ENCODE measurements at regions not wholly inside any gene's neighbourhood (a gene's known extent, or its start where the extent isn't known, plus 50 kb on each side); places are given as distances from the start of the nearest gene placed in this dataset.

- no peak for DNase-seq (ENCODE audit: low spot score)
- no peaks in the 10 kb centered on the region for H3K36me3 ChIP-seq (ENCODE audit: insufficient read depth)
- peaks cover 5% of the 10 kb centered on the region for H3K27me3 Mint-ChIP-seq (ENCODE audit: insufficient read depth, low read depth, poor library complexity)
- peak overlapping the region; percentile 72 for H2AFZ ChIP-seq
- no peak overlapping the region for H3K27ac Mint-ChIP-seq
- H3K36me3 Mint-ChIP-seq (ENCODE audit: low read depth) = peaks cover 11% of the 10 kb centered on the region
- no peaks in the 10 kb centered on the region for H3K79me2 ChIP-seq (replicated peaks; ENCODE audit: insufficient read depth)
- peaks cover 17% of the 10 kb centered on the region for H3K4me1 Mint-ChIP-seq
- H3K4me3 Mint-ChIP-seq = no peak overlapping the region
- ATAC-seq = no peak
- H3F3A ChIP-seq (replicated peaks; ENCODE audit: low read depth) = no peaks in the 10 kb centered on the region
- H3K9me2 ChIP-seq (ENCODE audit: insufficient read depth) = no peaks in the 10 kb centered on the region
- no peak overlapping the region for H3K27ac ChIP-seq (ENCODE audit: low read depth)
- H3K4me3 ChIP-seq = no peak overlapping the region
- H3K27me3 ChIP-seq (ENCODE audit: insufficient read depth) = no peaks in the 10 kb centered on the region
- H3K9me3 Mint-ChIP-seq = peaks cover 91% of the 10 kb centered on the region
- peak overlapping the region; percentile 64; the same call in 1 of the 2 replicates for H3K4me2 ChIP-seq
- H4K20me1 ChIP-seq (replicated peaks; ENCODE audit: insufficient read depth) = no peaks in the 10 kb centered on the region
- no peak for TF ChIP-seq CTCF (conservative IDR thresholded peaks at IDR 0.05; ENCODE audit: low read depth in 2 of 2)
- TF ChIP-seq POLR2AphosphoS5 (IDR thresholded peaks at IDR 0.05; ENCODE audit: low read depth) = no peak
- no peak for TF ChIP-seq CREB1 (CRISPR knock-in tag; IDR thresholded peaks at IDR 0.05; ENCODE audit: low read depth)
- H3K4me1 ChIP-seq (ENCODE audit: insufficient read depth) = peaks cover 32% of the 10 kb centered on the region
Measured at GRCh38 chr20:41770965-41771364, 152.8 kb upstream of the CHD6 start.

DNA sequence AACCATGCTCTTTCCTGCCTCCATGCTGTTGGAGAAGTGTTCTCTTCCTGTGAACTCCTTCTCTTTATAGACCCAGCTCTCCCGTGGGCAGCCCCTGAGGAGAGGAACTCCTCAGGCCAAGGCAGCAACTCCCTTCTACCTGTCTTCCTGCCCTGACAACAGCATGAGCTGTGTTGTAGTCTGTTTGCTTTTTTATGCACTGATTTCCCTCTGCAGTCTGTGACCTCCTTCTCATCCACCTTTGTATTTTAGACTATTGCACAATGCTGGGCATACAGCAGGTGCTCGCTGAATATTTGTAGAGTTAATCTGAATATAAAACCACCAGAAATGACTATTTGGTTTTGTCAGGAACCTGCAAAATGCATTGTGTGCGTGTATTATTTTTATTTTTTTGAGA lies 152.2 kb upstream of the CHD6 start:
- DNase-seq (ENCODE audit: low spot score) (no peak), ATAC-seq (no peak)
- no peaks in the 10 kb centered on the region for H3K9me2 ChIP-seq (ENCODE audit: insufficient read depth)
- peak overlapping the region; percentile 64 for H3K4me2 ChIP-seq
- H3K4me3 ChIP-seq = no peak overlapping the region
- peak overlapping the region; percentile 72; the same call in 1 of the 2 replicates for H2AFZ ChIP-seq
- H3K27me3 ChIP-seq (ENCODE audit: insufficient read depth) = no peaks in the 10 kb centered on the region
- peaks cover 32% of the 10 kb centered on the region for H3K4me1 ChIP-seq (ENCODE audit: insufficient read depth)
- 0 out of 2 replicates have a peak overlapping the region, but pooled peaks have one; percentile 1 for H3K27ac ChIP-seq (ENCODE audit: low read depth)
- Mint-ChIP-seq H3K36me3 (ENCODE audit: low read depth) (peaks cover 11% of the 10 kb centered on the region), H3K9me3 (peaks cover 91% of the 10 kb centered on the region), H3K27me3 (ENCODE audit: insufficient read depth, low read depth, poor library complexity) (peaks cover 5% of the 10 kb centered on the region), H3K27ac (0 out of 2 replicates have a peak overlapping the region, but pooled peaks have one; percentile 70), H3K4me3 (peak overlapping the region; percentile 33; the same call in 1 of the 3 replicates), H3K4me1 (peaks cover 17% of the 10 kb centered on the region)
- H4K20me1 ChIP-seq (replicated peaks; ENCODE audit: insufficient read depth) = no peaks in the 10 kb centered on the region
- no peaks in the 10 kb centered on the region for H3F3A ChIP-seq (replicated peaks; ENCODE audit: low read depth)
- no peaks in the 10 kb centered on the region for H3K36me3 ChIP-seq (ENCODE audit: insufficient read depth)
- no peaks in the 10 kb centered on the region for H3K79me2 ChIP-seq (replicated peaks; ENCODE audit: insufficient read depth)
- TF ChIP-seq ZNF114 (CRISPR knock-in tag; IDR thresholded peaks at IDR 0.05) (no peak), CREB1 (CRISPR knock-in tag; IDR thresholded peaks at IDR 0.05; ENCODE audit: low read depth) (no peak), EZH2 (IDR thresholded peaks at IDR 0.05; ENCODE audit: low read depth, unreplicated experiment) (no peak), JUNB (IDR thresholded peaks at IDR 0.05; ENCODE audit: unreplicated experiment) (no peak), POLR2AphosphoS5 (IDR thresholded peaks at IDR 0.05; ENCODE audit: low read depth) (no peak), ZNF331 (CRISPR knock-in tag; IDR thresholded peaks at IDR 0.05; ENCODE audit: low read depth) (no peak), REST (IDR thresholded peaks at IDR 0.05; ENCODE audit: unreplicated experiment) (no peak), ETS1 (IDR thresholded peaks at IDR 0.05) (no peak), STAT1 (IDR thresholded peaks at IDR 0.05; ENCODE audit: unreplicated experiment) (no peak), EZH2phosphoT487 (IDR thresholded peaks at IDR 0.05; ENCODE audit: unreplicated experiment) (no peak)
